ENCODE measurements at regions not wholly inside any gene's neighbourhood (a gene's known extent, or its start where the extent isn't known, plus 50 kb on each side); places are given as distances from the start of the nearest gene placed in this dataset.

DNA sequence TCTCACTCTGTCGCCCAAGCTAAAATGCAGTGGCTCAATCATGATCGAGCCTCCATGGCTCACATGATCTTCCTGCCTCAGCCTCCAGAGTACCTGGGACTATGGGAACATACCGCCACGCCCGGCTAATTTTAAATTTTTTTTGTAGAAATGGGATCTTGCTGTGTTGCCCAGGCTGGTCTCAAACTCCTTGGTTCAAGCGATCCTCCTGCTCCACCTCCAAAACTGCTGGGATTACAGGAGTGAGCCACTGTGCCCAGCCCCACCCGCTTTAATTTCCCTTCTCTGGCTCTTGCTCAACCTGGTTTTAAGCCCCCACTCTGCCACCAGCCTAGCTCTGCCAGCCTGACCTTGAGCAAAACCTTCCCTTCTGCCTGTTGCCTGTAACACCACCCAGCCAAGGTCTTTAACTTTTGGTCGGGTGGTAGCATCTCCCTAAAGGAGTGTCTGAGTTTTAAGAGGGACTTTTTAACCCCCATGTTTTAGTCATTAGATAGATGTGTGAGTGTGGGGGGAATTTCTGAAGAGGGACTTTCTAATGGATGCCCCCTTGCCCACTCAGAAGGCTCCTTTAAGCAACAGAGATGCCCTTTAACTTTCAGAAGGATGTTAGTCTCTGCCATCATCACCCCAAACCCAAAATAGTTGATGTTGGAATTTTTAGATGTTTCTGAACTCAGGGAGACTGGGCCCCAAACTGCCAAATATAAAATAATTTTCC lies 71.8 kb upstream of the FOXP4 start:
- DNase-seq = no peak

- DNase-seq = no peak
Measured at GRCh38 chr6:41475164-41475563, 71.0 kb upstream of the FOXP4 start.

GRCh38 chr6:41475737-41476357 lies 70.3 kb upstream of the FOXP4 start:
- no peak for DNase-seq

DNA sequence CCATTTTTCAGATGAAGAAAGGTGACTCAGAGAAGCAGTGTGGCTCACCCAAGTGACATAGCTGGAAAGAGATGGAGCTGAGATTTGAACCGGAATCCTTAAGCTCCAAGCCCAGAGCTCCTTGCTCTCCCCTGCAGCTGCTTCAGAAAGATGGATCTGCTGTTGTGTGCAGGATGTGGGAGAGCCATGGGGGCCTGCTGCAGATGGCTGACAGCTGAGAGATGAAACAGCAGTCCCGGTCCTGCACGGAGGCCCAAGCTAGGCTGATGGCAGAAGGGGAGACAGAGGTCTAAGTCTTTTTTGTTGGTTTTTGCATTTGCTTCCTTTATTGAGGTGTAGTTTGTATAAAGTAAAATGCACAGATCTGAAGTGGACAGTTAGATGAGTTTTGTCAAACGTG lies 69.8 kb upstream of the FOXP4 start:
- no peak for DNase-seq

- no peak for DNase-seq
Measured at GRCh38 chr6:41477572-41477971, 68.6 kb upstream of the FOXP4 start.

DNA sequence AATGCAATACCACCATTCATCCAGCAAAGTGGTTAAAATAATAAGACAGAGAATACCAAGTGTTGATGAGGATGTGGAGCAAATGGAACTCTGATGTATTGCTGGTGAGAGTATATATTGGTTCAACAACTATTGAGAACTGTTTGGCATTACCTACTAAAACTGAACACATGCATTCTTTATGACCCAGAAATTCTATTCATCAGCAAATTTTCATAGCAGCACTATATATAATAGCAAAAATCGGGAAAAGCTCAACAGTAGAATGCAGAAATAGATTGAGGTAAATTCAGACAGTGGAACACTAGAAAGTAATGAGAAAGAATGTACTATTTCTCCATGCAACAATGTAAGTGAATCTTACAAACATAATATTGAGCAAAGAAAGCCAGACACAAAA lies 62.2 kb upstream of the FOXP4 start:
- no peak for DNase-seq

GRCh38 chr6:41487860-41488432 lies 58.2 kb upstream of the FOXP4 start:
- DNase-seq = no peak

DNA sequence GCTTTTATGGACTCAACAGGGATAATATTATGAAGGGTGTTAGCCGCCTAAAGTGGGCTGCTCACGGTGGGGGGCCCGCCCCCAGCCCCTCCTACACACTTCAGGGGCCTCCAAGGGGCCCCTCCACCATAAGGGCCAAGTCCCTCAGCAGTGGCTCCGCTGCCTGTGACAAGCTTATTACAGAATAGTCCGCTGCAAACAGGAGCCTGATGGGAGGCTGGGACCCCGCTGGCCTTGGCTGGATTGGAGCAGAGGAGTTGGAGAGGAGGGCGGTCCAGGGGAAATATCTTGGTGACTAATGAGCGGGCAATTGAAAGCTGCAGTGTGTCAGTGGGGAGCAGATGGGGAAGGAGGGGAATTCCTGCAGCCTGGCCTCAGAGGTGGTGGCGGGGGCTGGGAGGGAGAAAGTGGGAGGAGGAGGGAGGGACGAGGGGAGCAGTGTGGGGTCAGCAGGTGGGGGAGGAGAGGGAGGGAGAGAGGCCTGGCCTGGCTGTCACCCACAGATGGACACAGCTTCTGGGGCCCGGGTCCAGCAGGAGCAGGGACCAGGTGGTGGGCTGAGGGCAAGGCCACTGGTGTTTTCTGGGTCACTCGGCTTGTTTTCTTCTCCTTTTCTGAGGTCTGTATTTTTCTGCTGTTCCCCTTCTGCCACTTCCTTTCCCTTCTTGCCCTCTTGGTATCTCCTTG lies 57.6 kb upstream of the FOXP4 start:
- no peak for DNase-seq

DNA sequence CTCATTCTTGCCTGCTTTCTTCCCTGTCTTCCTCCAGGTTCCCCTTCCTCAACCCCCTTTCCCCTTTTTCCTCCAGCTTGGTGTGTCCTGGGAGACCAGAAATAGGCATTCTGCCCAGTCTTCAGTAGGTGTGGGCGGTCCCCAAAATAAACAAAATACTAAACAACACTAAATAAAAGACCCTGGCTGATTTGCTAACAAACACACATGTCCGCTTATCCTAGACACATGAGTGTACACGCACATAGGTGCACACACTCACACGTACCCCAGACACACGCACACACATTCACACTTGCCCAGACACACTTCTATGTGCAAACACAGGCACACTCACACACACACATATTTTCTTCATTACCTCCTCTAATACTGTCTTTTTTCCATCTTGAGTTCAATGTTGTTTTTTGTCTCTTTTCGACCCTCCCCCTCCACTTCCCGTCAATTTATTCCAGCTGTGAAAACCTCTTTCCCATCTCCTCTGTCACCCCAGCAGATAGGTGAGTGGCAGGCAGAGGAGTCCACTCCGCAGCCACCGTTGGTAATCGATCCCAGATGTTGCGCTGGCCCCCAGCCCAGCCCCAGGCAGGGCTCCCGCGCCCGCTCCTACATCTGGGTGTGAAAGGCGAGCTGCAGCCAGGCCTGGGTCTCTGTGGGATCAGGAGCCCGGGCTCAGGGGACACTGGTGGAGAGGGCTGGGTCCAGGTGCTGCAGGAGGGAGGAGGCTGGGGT lies 56.9 kb upstream of the FOXP4 start:
- DNase-seq = no peak

DNA sequence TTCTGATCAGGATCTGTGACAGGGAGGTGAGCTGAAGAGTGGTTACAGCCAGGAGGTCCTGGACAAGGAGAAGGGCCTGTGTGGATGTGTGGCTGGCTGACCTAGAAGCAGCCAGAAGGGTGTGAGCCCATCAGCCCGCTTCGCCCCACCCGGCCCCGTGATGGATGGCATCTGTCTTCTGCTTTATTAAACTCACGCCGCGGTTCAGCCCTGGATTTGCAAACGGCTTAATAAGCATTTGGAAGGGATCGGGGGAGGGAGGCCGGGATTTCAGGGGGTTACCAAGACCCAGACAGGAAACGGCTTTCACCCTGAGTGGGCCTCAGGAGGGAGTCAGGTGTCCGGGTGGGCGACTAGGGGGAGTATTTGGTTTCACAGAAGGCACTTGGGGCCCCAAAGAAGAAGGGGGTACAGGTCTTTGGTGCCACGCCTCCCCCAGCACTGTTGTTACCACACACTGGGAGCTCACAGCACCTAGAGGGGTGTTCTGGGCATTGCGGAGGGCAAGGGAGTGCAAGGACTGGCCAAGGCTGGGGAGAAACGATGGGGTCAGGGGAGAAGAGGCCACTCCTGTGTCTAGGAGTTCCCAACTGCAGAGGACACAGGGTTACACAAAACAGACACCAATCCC lies 53.8 kb upstream of the FOXP4 start:
- no peak for DNase-seq

- no peak for DNase-seq
Measured at GRCh38 chr6:41494212-41495110, 51.7 kb upstream of the FOXP4 start.
